Kidney (tissue), 13 donors: ENCODE measurements at regions not wholly inside any gene's neighbourhood (a gene's known extent, or its start where the extent isn't known, plus 50 kb on each side); places are given as distances from the start of the nearest gene placed in this dataset.

Experiments used
- DNase-seq, 5 donors: peaks; one replicate each; pipeline ENCODE4 v3.0.0-alpha.2; 2013 to 2020
- FAIRE-seq: peaks from 2 replicates; lab custom pipeline; 2012; peaks lifted over from hg19 to GRCh38; lab: Jason Lieb, UNC
- H3K27ac ChIP-seq, 2 donors: one replicate each; pipeline ENCODE4 v1.7.0; 2013; ENCODE audit warnings: low read depth in 2 of 2, low read length in 2 of 2, inconsistent platforms in 1 of 2
- H3K27me3 ChIP-seq: one replicate; pipeline ENCODE4 v1.7.1; 2013; ENCODE audit warnings: low read length, inconsistent platforms; ENCODE audit not compliant: control insufficient read depth, insufficient read depth
- H3K36me3 ChIP-seq, 3 donors: one replicate each; pipeline versions ENCODE4 v1.7.0 to v1.7.1; 2013; ENCODE audit warnings: low read length in 3 of 3, control low read depth in 1 of 3, inconsistent platforms in 1 of 3; ENCODE audit not compliant: insufficient read depth in 3 of 3, control insufficient read depth in 2 of 3
- H3K4me1 ChIP-seq, 3 donors: one replicate each; pipeline versions ENCODE4 v1.7.0 to v1.7.1; 2013; ENCODE audit warnings: low read length in 3 of 3, inconsistent platforms in 1 of 3, low read depth in 1 of 3; ENCODE audit not compliant: control insufficient read depth in 2 of 3, insufficient read depth in 2 of 3
- H3K4me3 ChIP-seq, 3 donors: one replicate each; pipeline versions ENCODE4 v1.7.0 to v1.8.1; 2013; ENCODE audit warnings: low read length in 3 of 3, control low read depth in 1 of 3, inconsistent platforms in 1 of 3
- H3K9ac ChIP-seq, 3 donors: one replicate each; pipeline versions ENCODE4 v1.7.0 to v1.7.1; 2013; ENCODE audit warnings: low read length in 3 of 3, control low read depth in 1 of 3, inconsistent platforms in 1 of 3
- H3K9me3 ChIP-seq, 3 donors: one replicate each; pipeline versions ENCODE4 v1.7.0 to v1.7.1; 2013; ENCODE audit warnings: low read length in 3 of 3, control low read depth in 1 of 3, inconsistent platforms in 1 of 3; ENCODE audit not compliant: control insufficient read depth in 2 of 3, insufficient read depth in 1 of 3
- CTCF ChIP-seq: IDR thresholded peaks from 3 replicates; pipeline ENCODE4 v1.5.1; 2012; ENCODE audit warnings: mild to moderate bottlenecking, moderate library complexity, borderline replicate concordance; ENCODE audit not compliant: insufficient read depth; ENCODE audit errors: extremely low read depth
- intact Hi-C: fragments of 100-400 bp; cut with DNase I; formaldehyde crosslinking; loops from one replicate; pipeline ENCODE4 v1.11.1; 2022
- donor health status: control.
- donor health status: control.
- donor health status: control.
- donor health status: control.
- donor health status: control.
- donor health status: DM: yes; HTN: yes; CAD: no.
- donor health status: Normal renal cell carcinoma (clear cell type).

- FAIRE-seq (no peak), DNase-seq (no peak)
- H3K4me3 ChIP-seq, result no peak overlapping the region
- no peak overlapping the region for H3K9ac ChIP-seq
- no peak for TF ChIP-seq CTCF
- H3K27ac ChIP-seq, result no peak overlapping the region
- H3K27me3 ChIP-seq, result no peaks in the 10 kb centered on the region
- intact Hi-C loops, result no loop called here
- no peaks in the 10 kb centered on the region for H3K9me3 ChIP-seq
- H3K36me3 ChIP-seq, result no peaks in the 10 kb centered on the region
- H3K4me1 ChIP-seq, result no peaks in the 10 kb centered on the region
Measured at GRCh38 chr2:191560411-191560980, 117.4 kb upstream of the NABP1 start.

- Histone ChIP-seq H3K4me3 (no peak overlapping the region), H3K4me1 (no peaks in the 10 kb centered on the region), H3K36me3 (no peaks in the 10 kb centered on the region), H3K9me3 (no peaks in the 10 kb centered on the region), H3K27ac (no peak overlapping the region), H3K27me3 (no peaks in the 10 kb centered on the region), H3K9ac (no peak overlapping the region)
- DNase-seq (no peak), FAIRE-seq (no peak)
- intact Hi-C loops, result loop anchor here (5.0 kb wide), 1 partner anchor 122 kb away; no protein-coding TSS in a partner anchor
- no peak for TF ChIP-seq CTCF
Measured at GRCh38 chr2:191565120-191565519, 112.8 kb upstream of the NABP1 start.

- Histone ChIP-seq H3K27ac (no peak overlapping the region), H3K4me1 (no peaks in the 10 kb centered on the region), H3K36me3 (no peaks in the 10 kb centered on the region), H3K27me3 (no peaks in the 10 kb centered on the region), H3K9me3 (no peaks in the 10 kb centered on the region), H3K4me3 (no peak overlapping the region), H3K9ac (no peak overlapping the region)
- TF ChIP-seq CTCF, result no peak
- intact Hi-C loops, result loop anchor here (5.0 kb wide), 1 partner anchor 122 kb away; no protein-coding TSS in a partner anchor
- FAIRE-seq, result no peak
- no peak for DNase-seq
Measured at GRCh38 chr2:191565647-191566198, 112.2 kb upstream of the NABP1 start.
